GM12874 (cell line): ENCODE measurements at regions not wholly inside any gene's neighbourhood (a gene's known extent, or its start where the extent isn't known, plus 50 kb on each side); places are given as distances from the start of the nearest gene placed in this dataset.

Source experiments
- TF ChIP-seq, protein P1 (sequence below): IDR thresholded peaks from 2 replicates; pipeline ENCODE4 v1.5.1; 2011; ENCODE audit warnings: low read depth, mild to moderate bottlenecking, control low read depth, low read length, moderate library complexity; ENCODE audit not compliant: insufficient read depth

DNA sequence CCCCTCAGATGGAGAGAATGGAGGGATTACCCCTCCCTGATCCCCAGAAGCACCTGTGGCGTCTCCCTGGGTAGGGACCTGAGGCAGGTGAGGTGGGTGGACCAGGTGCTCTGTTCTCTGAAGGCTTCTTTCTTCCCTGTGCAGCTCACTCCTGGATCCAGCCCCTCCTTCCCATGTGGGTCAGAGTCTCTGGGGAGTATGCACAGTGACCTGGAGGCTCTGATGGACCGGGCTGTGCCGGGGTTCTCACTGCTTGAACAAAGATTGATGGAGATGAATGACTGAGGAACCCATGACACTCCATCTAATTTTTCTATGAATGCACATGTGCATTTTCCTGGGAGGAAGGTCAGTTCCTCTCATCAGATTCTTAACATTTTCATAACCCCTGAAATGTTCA, 78.6 kb upstream of the SHANK2 start:
- TF ChIP-seq, protein P1, sequence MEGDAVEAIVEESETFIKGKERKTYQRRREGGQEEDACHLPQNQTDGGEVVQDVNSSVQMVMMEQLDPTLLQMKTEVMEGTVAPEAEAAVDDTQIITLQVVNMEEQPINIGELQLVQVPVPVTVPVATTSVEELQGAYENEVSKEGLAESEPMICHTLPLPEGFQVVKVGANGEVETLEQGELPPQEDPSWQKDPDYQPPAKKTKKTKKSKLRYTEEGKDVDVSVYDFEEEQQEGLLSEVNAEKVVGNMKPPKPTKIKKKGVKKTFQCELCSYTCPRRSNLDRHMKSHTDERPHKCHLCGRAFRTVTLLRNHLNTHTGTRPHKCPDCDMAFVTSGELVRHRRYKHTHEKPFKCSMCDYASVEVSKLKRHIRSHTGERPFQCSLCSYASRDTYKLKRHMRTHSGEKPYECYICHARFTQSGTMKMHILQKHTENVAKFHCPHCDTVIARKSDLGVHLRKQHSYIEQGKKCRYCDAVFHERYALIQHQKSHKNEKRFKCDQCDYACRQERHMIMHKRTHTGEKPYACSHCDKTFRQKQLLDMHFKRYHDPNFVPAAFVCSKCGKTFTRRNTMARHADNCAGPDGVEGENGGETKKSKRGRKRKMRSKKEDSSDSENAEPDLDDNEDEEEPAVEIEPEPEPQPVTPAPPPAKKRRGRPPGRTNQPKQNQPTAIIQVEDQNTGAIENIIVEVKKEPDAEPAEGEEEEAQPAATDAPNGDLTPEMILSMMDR = no peak

DNA sequence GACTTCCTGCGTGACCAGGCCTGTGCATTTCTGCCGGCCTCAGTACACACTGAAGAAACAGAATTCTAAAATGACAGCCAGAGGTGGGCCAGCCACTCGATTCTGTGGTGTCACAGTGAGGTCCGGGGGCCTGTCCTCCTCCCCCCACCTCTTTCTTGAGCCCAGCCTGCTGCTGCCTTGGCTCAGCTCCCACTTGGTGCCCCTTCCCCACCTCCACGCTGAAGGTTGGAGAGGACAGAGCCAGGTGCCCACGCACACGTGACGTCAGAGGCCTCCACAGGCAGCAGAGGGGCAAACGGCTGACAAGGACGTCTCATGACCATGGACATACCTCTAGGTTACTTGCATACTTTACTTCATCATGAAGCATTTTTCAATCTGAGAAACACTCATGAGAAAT, 78.0 kb upstream of the SHANK2 start:
- TF ChIP-seq, protein P1 = no peak

DNA sequence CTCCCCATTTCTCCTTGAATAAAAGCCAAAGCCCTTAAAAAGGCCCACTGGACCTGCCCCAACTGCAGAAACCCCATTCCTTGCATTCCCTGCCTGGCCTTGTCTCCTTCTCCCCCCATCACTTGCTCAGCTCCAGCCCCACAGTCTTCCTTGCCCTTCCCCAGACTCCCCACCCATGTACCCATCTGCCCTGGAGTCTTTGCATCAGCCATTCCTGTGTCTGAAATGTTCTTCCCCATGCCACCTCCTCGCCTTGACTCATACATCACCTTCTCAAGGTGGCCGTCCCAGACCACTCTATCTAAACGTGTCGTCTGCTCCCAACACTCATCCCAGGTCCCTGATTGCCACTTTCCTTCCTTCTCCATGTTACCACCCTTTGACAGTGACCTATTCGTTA, 77.4 kb upstream of the SHANK2 start:
- TF ChIP-seq, protein P1 = no peak

DNA sequence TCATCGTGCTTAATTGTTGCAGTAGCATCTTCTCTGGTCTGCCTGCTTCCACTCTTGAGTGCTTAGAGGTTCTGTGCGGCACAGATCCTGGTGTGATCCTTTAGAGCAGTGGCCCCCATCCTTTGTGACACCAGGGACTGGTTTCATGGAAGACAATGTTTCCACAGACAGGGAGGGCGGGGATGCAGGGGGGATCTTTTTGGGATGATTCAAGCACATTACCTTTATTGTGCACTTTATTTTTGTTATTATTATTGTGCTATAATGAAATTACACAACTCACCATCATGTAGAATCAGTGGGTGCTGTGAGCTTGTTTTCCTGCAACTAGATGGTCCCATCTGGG, 76.8 kb upstream of the SHANK2 start:
- TF ChIP-seq, protein P1 = no peak

DNA sequence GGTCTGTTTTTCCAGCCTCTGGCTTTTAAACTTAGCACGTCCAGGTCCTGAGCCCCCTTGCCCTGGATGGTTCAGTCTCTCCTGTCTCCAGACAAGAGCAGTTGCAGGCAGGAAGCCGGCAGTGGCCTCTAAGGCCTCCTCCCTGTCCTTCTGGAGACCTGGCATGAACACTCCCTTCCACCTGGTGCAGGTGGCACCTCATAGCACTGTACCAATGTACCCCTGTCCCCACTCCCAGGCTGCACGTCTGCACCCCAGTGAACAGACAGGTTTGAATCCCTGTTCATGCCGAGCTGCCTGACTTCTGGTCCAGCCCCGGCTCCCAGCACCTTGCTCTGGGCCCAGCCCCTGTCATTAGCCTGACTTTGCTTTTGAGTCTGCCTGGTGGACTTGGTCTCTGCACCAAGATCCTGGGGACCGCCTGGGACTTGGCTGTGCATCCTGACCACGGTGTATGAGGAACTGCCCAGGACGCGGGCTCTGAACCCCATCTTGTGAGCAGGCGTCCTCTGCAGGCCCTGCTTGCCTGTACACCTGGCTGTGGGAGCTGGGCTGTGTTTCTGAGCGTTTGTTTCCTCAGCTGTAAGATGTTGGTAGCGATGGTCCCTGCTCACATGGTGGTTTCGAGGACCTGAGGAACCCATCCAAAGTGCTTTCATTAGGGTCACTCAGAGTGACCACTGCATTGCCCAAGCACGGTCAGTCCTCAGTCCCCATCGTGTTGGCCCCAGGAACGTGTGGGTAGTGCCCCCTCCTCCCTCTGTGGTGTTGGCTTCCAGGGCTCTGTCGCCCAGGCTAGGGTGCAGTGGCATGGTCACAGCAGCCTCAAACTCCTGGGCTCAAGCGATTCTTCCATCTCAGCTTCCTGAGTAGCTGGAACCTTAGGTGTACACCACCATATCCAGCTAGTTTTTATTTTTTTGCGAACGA, 75.0 kb upstream of the SHANK2 start:
- TF ChIP-seq, protein P1 = no peak

DNA sequence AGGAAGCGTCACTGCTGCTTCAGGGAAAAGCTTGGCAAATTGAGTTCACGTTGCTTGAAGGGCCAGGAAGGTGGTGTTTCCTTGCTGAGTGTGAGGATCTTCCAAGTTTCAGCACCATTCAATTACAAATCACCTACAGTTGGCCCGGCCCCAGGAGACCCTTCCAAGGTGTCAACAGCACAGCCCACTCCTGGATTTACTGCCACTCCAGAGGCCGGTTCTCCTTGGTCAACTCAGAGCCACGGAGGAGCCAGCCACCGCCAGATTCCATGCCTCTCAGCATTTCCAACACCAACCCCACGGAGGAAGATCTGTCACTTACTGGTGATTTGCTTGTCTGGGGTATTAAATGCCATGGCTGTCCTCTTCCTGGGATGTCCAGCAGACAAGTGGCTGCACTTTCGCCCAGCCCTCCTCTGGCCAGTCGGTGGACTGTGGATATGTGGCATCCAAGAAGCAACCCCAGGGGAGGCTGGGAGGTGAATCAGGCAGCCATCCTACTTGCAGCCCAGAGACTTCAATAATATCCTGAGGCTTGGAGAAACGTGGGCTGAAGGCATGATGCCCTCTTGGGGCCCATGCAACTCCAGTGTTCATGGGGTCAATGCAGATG, 74.1 kb upstream of the SHANK2 start:
- TF ChIP-seq, protein P1 = no peak

DNA sequence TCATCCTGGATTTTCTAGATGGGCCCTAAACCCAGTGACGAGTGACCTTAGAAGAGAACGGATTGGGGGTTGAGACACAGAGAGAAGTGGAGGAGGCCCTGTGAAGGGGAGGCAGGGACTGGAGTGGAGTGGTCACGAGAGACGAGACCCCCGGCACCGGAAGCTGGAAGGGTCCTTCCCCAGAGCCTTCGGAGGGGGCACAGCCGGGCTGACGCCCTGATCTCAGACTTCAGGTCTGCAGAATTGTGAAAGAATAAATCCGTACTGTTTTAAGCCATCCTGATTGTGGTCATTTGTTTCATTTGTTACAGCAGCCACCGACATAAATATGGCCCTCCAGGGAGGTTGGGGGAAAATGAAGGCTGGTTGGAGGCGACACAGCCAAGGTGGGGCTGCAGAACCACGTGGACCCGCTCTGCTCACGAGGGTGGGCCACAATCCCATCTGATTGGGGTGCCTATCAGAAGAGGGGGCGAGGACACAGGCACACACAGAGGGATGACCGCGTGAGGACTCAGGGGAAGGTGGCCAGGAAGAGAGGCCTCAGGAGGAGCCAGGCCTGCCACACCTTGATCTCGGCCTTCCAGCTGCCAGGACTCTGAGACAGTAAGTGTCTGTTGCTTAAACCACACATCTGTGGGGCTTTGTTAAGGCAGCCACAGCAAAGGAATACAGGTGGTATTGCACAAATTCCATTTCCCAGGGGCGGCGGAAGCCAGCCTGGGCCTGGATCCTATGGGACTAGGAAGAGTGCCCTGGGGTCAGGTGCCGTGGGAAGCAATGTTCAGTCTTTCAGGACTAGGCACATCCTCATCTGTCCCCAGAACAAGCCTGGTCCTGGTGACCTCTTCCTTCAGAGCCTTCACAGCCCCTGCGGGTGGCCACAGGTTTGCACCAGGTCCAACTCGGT, 73.3 kb upstream of the SHANK2 start:
- TF ChIP-seq, protein P1 = no peak
